NCI-H82 treated with DMSO at 0.1 percent for 48 hours (cell line): ENCODE measurements at regions not wholly inside any gene's neighbourhood (a gene's known extent, or its start where the extent isn't known, plus 50 kb on each side); places are given as distances from the start of the nearest gene placed in this dataset.
"Not testable (repeated sequence)": the region's sequence is repeated elsewhere in the genome, so short reads cannot be mapped to it uniquely, and the experiment has no call there.

ENCODE experiments used
- DNase-seq: peaks from one replicate; lab custom pipeline; 2025; ENCODE audit not compliant: unreplicated experiment; lab: John Stamatoyannopoulos, UW

DNA sequence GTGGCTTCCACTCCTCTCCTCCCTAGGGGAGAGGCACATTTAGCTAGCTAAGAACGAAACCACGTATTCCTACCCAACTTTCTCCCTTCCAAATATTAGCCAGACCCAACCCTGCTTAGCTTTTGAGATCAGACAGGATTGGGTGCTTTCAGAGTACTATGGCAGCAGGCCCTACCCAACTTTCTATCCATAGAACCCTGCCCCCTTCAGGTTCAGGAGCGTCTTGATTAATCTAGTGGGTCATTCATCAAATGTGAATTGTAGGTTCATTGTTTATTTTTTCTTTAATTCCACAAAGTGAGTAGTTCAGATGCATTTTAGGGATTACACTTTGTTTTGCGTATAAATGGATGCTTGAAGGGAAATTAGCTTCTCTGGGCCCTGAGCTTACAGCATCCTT lies 188.3 kb downstream of the MIB1 start:
- DNase-seq: no peak

DNA sequence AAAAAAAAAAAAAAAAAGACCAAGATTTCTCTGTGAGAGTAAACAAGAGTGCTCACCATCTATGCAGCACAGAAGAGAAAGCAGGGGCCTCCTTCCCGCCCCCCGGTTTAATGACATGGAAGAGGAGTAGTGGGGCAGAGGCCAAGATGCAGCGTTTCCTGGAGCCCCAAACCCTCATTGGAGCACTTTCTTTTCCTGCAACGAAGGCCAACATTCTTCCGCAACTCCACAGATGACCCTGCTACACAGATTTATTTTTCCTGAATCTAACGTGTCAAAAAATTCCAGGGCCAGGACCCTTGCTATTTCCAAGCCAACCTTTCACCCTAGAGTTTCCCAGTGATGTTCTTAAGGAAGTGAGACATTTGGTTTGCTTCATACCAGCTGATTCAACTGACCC lies 189.6 kb downstream of the MIB1 start:
- no peak for DNase-seq

DNA sequence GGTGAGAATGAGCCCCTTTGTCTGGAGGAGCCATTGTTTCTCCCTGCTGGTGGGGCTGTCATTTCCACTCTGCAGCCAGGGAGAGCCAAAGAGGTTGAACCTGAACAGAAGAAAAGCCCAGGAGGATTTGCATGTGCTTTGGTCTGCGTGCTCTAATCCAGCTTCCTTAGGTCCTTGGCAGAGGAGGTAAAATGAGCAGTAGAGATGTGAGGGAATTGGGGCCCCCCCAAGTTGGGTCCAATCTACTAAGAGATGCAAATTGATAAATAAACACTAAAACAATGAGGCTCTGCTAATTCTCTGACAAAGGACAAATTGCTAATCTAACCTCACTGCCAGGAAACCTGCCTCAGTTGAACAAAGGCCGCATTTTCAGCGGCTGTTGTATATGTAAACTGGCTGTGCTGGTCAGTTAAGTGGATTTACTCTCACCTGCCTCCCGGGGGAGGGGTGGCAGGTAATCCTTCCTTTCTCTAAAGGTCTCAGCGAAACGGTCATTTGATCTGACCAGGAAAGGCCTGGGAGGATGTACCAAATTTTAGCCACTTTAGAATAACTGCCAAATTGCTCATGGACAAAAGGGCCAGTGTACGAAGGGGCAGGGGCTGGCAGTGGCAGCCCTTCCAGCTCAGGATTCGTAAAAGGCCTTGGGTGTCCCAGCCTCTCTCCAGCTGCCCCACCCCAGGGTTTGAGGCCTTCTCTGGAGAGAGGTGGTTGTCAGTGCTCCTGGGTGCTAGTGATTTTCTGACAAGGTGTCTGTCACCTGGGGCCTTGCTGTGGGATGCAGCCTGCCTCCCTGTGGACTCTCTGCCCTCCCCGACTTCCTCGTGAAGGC lies 193.6 kb downstream of the MIB1 start:
- DNase-seq: no peak

DNA sequence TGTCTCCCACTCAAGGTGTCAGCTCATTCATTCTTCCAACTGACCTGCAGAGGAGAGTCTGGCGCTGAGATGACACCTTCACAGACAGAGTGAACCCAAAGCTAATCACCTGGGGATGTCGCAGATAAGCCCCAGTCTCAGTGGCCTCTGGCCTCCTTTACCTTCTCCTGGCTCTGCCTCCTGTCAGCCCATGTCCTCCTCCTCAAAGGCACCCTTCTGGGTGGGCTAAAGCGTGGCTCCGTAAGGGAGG lies 194.1 kb downstream of the MIB1 start:
- no peak for DNase-seq

DNA sequence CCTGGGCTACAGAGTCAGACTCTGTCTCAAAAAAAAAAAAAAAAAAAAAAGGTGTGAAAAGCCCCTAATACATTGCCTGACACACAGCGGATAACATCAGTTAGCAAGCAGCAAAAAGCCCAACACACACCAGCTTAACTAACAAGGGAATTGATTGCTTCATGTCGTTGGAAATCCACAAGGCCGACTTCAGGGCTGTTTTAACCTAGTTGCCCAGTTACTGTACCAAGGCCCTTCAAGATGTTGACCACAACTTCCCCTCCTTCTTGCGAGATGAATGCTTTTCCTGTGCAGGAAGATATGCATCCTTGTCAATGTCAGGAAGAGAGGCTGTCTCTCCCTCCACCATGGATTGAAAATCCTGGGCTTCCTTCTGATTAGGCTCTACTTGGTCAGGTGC lies 202.9 kb downstream of the MIB1 start:
- no peak for DNase-seq

DNA sequence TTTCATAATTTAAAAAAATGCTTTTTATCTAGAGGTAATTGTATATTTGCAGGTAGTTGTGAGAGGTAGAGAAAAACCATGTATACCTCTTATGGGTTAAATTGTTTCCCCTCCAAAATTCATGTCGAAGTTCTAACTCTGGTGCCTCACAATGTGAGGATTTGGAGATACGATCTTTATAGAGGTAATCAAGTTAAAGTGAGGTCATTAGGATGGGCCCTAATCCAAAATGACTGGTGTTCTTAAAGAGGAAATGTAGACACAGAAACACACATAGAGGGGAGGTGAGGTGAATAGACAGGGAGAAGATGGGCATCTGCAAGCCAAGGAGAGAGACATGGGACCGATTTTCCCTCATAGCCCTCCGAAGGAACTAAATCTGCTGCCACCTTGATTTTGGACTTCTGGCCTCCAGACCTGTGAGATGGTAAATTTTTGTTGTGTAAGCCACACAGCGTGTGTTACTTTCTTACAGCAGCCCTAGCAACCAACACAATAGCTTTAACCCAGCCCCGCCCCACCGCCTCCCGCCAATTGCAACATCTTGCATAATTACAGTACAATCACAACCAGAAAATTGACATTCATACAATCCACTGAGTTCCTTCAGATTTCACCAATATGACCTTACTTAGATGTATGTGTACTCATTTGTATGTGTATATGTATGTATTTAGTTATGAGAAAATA lies 208.9 kb downstream of the MIB1 start:
- no peak for DNase-seq

DNA sequence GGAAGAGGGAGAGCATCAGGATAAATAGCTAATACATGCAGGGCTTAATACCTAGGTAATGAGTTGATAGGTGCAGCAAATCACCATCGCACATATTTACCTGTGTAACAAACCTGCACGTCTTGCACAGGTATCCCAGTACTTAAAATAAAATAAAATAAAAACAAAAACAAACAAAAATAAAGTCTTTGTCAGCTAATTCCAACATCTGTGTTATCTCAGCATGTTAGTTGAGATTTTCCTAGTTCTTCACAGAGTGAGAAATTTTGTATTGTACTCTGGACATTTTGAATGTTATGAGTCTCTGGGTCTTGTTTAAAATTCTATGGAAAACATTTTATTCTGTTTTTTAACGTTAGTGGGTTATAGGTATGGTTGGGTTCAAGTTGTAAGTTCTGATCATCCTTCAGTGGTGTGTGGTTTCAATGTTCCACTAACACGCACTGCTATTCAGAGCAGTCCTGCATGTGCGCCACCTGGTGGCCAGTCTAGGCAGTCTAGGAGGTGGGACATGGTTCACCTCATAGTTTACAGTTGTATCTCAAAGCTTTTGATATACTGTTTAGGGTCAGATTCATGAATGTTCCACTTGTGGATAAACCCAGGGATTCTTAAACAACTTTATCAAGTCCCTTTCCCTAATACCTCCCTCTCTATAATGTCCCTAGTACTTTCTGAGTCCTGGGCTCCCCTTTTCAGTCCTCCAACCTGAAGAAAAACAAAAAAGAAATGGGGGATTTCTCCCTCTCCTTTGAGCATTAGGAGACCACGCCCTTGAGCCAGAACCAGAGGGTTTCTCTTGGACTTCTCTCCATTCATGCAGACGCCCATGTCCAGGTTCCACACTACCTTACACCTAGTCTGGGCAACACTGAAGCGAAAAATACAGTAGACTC lies 213.4 kb upstream of the GATA6 start:
- peak; percentile 37 for DNase-seq

DNA sequence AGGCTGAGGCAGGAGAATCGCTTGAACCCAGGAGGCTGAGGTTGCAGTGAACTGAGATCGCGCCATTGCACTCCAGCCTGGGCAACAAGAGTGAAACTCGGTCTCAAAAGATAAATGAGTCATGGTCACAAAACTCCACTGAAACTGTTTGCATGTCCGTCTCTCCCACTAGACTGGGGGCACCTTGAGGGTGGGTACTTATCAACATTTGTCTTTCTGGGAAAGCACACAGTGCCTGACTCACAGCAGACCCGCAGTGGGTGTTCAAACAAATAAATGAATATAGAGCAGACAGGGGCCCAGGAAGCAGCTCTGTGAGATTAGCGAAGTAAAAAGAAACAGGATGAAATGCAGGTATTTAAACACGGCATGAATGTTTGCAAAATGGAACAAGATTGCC lies 211.1 kb upstream of the GATA6 start:
- no peak for DNase-seq

DNA sequence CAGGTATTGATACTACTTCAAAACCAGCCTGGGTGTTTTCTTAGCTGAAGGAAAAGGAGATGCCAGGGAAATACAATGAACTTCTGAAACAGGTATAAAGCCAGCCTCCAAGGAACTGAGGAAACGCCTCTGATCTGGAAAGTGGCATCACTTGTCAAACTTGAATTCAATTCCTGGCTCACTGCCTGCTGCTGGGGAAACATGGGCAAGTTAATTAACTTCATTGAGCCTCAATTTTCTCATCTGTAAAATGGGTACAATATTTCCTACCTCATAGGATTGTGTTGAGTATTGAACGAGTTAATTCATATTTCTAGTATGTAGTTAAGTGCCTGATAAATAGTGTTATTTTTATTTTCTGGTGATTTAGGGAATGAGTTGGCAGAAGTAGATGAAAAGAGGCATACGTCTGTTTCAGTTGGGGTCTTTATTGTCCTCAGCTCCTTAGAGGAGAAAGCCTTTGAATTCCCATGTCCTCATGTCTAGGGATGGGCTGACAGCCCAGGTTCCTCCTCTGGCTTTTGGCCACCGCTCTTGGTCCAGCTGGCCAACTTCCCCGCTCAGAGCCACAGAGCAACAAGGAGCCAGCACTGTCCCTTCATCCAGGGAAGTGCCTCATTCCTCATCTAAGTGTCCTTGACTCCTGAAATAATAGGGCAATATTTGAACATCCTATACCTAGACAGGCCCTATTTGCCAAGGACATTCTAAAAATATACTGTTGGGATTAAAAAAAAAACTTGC lies 210.5 kb upstream of the GATA6 start:
- no peak for DNase-seq

DNA sequence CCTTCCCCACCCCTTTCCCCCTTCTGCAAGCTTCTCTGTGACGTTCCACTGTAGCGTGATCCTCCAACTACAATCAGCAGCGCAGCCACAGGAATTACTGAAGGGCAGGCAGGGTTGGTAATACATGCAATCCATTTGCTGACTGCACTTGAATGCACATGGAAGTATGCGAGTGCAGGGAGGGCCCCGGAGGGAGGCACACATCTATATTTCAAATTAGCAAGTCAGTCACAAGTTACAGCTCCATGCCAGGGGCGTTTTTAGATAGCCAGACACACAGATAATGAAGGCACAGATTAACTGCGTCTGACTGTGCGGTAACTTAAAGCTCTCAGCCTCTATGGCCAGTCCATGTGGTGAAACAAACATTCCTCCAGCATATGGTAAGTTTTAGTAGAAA lies 209.2 kb upstream of the GATA6 start:
- no peak for DNase-seq

DNA sequence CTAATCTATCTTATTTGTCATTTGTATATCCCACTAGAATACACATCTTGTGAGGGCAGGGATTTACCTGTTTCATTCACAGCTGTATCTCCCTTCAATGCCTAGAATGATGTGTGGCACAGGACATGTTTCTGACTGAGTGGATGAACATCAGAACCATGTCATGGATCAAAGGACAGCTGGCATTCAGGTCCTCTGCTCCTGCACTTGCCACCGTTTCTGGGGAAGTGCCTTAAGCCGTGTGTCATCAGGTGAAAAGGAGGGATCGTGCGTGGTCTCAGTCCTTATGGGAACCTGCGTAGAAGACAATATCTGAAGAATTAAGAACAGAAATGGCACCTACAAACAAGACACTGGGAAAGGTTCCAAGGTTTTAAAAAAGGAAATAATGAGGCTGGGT lies 206.1 kb upstream of the GATA6 start:
- DNase-seq: no peak

DNA sequence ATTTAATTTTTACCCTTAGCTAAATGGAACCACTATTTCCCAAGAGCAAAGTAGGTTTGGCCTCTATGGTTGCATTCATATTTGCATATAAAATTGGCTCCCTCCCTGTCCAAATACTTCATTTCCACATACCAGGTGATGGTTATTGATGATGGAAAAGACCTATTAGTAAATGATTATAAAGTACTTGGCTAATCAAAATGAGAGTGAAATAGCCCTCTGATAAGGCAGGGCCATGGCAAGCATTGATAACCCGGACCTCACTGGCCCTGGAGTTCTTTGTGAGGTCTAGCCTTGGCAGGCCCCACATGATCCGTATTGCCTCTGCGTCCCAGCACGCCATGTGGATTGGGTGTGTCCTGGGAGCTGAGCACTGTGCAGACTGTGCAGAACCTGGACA lies 201.1 kb upstream of the GATA6 start:
- no peak for DNase-seq

DNA sequence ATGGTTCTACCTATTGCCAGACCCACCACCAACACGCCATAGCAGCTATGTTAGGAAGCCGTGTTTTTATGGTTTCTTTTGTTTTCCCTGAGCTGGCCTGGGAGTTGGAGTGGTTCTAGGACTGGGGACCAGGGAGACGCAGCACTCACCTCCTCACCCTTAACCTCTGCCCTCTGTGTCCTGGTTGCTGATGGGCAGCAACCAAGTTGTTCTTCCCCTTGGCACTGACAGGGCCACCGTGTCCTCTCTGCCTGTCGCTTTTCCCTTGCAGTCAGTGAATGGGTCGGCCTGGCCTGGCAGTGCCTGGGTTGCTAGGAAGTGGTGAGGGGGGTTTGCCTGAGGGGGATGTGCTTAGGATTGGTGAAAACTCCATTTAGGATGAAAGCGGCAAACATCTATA lies 197.1 kb upstream of the GATA6 start:
- no peak for DNase-seq

DNA sequence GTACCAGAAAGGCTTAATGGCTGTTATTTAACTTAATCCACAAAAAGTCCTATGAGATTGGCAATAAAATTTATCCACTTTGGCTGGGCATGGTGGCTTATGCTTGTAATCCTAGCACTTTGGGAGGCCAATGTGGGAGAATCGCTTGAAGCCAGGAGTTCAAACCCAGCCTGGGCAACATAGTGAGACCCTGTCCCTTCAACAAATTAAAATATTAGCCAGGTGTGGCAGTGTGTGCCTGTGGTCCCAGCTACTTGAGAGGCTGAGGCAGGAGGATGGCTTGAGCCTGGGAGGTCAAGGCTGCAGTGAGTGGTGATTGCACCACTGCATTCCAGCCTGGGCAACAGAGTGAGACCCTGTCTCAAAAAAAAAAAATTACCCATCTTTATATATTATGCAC lies 193.4 kb upstream of the GATA6 start:
- not testable (repeated sequence) for DNase-seq

DNA sequence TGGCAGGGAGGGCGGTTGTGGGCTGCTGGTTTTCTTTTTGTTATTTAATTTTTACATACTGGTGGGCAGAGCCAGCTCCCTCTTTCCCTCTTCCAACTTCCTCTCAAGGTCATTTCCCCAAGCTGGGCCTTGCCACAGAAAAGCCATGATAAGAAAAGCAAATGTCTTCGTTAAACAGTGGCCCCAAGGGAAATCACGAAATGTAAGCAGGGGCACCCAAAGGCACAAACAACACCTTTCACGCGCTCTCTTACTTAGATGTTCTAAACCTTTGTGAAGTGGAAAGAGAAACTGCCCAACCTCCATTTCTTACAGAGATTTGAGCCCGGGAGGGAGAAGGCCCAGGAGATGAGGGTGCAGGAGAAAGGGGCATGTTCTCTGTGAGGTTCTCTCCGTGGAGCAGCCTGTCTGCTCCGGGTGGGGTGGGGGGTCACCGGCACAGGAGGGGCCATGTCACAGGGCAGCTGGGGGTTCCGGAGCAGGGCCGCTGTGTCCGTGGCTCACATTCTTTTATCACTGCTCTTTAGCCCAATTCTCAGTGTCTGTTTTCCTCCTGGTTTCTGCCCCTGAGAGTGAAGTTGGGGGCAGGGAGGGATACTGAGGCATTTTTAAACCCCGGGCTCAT lies 190.7 kb upstream of the GATA6 start:
- no peak for DNase-seq

DNA sequence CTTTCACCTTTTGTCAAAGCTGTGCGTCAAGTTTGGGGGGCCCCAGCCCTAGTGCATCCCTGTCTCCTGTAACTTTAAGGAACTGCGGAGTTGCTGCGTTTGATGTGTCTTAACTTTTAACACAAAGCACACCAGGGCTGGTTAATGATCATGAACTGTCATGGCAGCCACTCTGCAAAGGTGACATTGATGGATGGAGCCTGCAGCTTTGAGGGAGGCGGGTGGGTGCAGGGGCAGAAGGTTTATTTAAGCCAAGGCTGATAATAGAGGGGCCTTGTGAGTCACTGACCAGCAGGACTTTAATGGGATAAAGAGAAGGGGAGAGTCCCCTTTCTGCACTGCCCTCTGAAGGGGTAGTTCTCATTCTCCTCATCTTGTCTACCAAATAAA lies 190.2 kb upstream of the GATA6 start:
- no peak for DNase-seq

DNA sequence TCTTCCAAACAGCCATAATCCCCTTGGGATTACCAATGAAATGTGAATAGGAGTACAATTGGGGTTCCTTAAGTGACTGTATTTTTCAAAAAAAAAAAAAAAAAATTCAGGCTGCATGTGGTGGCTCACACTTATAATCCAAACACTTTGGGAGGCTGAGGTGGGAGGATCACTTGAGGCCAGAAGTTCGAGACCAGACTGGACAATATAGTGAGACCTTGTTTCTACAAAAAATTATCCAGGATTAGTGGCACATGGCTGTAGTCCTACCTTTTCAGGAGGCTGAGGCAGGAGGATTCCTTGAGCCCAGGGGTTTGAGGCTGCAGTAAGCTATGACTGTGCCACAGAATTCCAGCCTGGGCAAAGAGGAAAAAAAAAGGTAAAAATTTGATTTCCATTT lies 189.6 kb upstream of the GATA6 start:
- DNase-seq: no peak

DNA sequence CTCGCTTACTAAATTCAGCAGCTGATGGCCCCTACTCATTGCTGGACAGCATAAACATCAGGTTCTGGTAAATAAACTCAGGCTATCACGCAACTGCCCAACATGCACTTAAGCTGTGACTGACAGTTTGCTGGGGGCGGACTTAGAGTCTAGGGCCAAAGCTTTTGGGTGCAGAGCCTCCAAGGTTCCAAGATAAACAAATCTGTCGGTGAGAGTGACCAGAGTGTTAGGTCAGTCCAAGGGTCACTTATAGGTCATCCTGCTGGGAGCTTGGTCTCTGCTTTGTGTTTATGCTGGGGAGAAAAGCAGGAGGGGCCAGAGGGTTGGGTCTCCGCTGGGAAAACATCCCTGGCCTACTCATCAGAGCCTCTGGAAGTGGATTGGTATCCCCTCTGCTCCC lies 188.6 kb upstream of the GATA6 start:
- DNase-seq: no peak

DNA sequence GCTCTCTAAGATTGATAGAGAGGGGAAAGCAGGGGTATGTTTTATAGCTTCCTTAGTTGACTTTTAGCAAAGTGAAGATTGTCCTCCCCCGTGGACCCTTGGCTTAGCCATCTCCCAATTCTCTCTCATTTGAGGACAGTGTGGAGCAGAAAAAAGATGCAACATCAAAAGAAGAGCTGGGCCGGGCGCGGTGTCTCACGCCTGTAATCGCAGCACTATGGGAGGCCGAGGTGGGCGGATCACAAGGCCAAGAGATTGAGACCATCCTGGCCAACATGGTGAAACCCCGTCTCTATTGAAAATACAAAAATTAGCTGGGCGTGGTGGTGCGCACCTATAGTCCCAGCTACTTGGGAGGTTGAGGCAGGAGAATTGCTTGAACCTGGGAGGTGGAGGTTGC lies 187.9 kb upstream of the GATA6 start:
- not testable (repeated sequence) for DNase-seq

DNA sequence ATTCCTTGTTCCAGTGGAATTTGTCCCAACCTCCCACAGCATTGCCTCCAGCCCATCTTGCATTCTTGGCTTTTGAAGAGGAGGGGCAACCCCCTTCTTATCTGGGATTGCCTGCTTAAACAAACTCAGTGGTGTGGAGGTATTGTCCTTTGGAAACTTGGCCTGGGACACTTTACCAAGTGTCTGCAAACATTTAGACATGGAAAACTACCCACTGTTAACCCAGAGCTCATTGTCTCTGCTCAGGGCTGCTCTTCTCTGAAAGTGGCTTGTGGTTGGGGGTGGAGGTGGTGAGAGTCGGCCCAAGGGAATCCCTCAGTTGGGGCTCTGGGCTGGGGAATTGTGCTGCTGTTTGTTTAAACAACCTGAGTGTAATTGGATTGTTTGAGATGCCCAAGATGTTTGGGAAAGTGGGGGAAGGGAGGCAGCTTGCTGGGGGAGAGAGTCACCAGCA lies 178.3 kb upstream of the GATA6 start:
- peak; percentile 73 for DNase-seq

DNA sequence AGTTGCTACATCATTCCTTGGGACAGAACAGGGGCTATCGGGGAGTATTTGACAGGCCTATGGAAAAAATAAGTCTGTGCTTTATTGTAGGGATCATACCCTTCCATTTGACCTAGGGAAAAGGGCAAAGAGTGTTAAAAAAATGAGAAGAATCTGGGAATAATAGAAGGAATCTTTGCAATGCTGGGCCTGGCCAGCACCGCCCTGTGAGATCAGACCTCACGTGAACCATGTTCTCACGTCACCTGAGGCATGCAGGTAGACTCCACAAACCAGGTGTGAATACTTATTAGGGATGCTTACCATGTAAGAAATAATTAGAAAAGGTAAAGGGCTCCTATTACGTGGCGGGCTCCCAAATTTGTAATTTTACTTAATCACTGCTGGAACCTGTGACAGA lies 177.5 kb upstream of the GATA6 start:
- DNase-seq: no peak
